ENCODE measurements at regions not wholly inside any gene's neighbourhood (a gene's known extent, or its start where the extent isn't known, plus 50 kb on each side); places are given as distances from the start of the nearest gene placed in this dataset.

DNA sequence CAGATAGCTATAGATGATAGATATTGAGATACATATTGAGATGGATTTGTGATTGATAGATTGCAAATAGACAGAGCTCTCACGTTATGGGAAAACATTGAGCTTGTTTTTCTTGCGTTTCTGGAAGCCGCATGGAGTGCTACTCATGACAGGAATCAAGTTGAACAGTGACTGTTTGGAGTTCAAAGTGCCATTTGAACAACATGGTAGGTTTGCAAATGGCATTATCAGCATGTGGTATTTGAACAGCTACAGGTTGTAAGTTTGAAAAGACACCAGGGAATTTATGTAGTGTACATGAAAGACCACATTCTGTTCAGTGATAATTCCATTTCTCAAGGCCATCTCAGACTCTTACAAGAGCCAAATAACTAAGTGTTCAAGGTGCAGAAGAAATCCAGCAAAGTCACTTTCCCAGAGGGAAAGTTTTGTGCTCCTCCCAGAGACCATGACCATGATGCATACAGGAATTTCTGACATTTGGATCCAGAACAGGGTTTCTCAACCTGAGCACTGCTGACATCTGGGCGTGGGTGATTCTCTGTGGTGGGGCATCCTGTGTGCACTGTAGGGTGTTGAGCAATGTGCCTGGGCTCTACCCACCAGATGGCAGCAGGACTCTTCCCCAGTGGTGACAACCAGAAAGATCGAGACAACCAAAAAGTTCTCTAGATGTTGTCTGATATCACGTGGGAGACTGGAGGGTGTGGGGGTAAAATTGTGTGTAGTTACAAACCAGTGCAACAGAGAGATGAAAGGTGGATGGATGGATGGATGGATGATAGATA, 399.1 kb upstream of the AMELY start:
- peak; percentile 63; the same call in 1 of the 3 replicates for ATAC-seq (ENCODE audit: insufficient read depth, low read depth)
- no peak for TF ChIP-seq EZH2 (IDR thresholded peaks at IDR 0.05; ENCODE audit: borderline replicate concordance, low read depth, low read length, severe bottlenecking)
- TF ChIP-seq CTCF (IDR thresholded peaks at IDR 0.05; ENCODE audit: borderline replicate concordance, extremely low read depth, low read length, poor library complexity, severe bottlenecking), result peak; percentile 31

DNA sequence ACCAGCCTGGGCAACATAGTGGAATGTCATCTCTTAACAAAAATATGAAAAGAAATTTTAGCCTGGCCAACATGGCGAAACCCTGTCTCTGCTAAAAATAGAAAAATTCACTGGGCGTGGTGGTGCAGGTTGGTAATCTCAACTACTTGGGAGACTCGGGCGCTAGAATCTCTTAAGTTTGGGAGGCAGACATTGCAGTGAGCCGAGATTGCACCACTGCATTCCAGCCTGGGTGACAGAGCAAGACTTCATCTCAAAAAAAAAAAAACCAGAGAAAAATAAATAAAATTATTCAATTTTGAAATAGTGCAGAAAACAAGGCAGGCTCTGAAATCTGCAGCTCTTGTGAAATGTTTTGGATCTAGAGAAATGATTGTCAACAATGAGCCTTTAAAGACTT, 397.3 kb upstream of the AMELY start:
- peaks cover 66% of the 10 kb centered on the region for H3K79me2 ChIP-seq (ENCODE audit: insufficient read depth, low read length)

More for the DNA sequence above, 399.1 kb upstream of the AMELY start:
- Histone ChIP-seq H3K27ac (ENCODE audit: low read length) (no peak overlapping the region), H2AFZ (ENCODE audit: low read depth, low read length) (no peak overlapping the region), H3K4me2 (ENCODE audit: insufficient read depth, low read length) (no peak overlapping the region), H3K9ac (ENCODE audit: low read depth, low read length) (no peak overlapping the region), H4K20me1 (ENCODE audit: insufficient read depth, low read length) (peaks cover 11% of the 10 kb centered on the region), H3K27me3 (ENCODE audit: insufficient read depth, low read length, poor library complexity) (no peaks in the 10 kb centered on the region), H3K4me3 (ENCODE audit: low read depth in 1 of 2, low read length in 2 of 2) (no peak overlapping the region), H3K79me2 (ENCODE audit: insufficient read depth, low read length) (peaks cover 73% of the 10 kb centered on the region), H3K9me3 (ENCODE audit: insufficient read depth, low read length, severe bottlenecking) (no peaks in the 10 kb centered on the region), H3K36me3 (ENCODE audit: insufficient read depth, low read length) (peaks cover 34% of the 10 kb centered on the region), H3K4me1 (ENCODE audit: insufficient read depth, low read length) (no peaks in the 10 kb centered on the region)
- peak; percentile 5 for DNase-seq

DNA sequence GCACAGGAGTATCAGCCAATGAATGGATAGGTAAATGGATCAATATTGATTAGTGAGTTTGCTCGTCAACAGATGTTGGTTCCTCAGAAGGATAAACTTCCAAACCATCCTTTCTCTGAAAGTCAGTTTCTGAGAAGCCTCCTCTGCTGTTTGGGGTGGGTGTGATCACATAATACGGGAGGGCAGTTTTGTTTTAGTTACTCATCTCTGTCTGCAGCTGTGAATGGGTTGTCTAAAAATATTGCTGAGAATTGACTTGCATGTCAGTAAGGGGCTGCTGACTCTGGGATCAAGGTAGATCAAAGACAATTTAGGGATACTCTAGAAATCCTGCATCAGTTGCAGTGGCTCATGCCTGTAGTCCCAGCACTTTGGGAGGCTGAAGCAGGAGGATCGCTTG, 390.8 kb upstream of the AMELY start:
- H3K27ac ChIP-seq (ENCODE audit: low read length), result no peak overlapping the region
- no peaks in the 10 kb centered on the region for H3K27me3 ChIP-seq (ENCODE audit: insufficient read depth, low read length, poor library complexity)
- DNase-seq, result no peak
- H3K9ac ChIP-seq (ENCODE audit: low read depth, low read length), result no peak overlapping the region
- peaks cover 63% of the 10 kb centered on the region for H3K79me2 ChIP-seq (ENCODE audit: insufficient read depth, low read length)
- peaks cover 19% of the 10 kb centered on the region for H3K36me3 ChIP-seq (ENCODE audit: insufficient read depth, low read length)
- H3K4me3 ChIP-seq (ENCODE audit: low read depth in 1 of 2, low read length in 2 of 2), result no peak overlapping the region
- TF ChIP-seq EZH2 (IDR thresholded peaks at IDR 0.05; ENCODE audit: borderline replicate concordance, low read depth, low read length, severe bottlenecking), result no peak
- TF ChIP-seq CTCF (IDR thresholded peaks at IDR 0.05; ENCODE audit: borderline replicate concordance, extremely low read depth, low read length, poor library complexity, severe bottlenecking), result no peak
- H3K4me1 ChIP-seq (ENCODE audit: insufficient read depth, low read length), result no peaks in the 10 kb centered on the region
- H3K4me2 ChIP-seq (ENCODE audit: insufficient read depth, low read length), result no peak overlapping the region
- H4K20me1 ChIP-seq (ENCODE audit: insufficient read depth, low read length), result peaks cover 3% of the 10 kb centered on the region; the same call in 1 of the 2 replicates
- no peak for ATAC-seq (ENCODE audit: insufficient read depth, low read depth)
- H3K9me3 ChIP-seq (ENCODE audit: insufficient read depth, low read length, severe bottlenecking), result no peaks in the 10 kb centered on the region
- H2AFZ ChIP-seq (ENCODE audit: low read depth, low read length), result no peak overlapping the region

More for the DNA sequence above, 397.3 kb upstream of the AMELY start:
- no peak for TF ChIP-seq CTCF (IDR thresholded peaks at IDR 0.05; ENCODE audit: borderline replicate concordance, extremely low read depth, low read length, poor library complexity, severe bottlenecking)
- TF ChIP-seq EZH2 (IDR thresholded peaks at IDR 0.05; ENCODE audit: borderline replicate concordance, low read depth, low read length, severe bottlenecking), result no peak
- Histone ChIP-seq H3K9ac (ENCODE audit: low read depth, low read length) (no peak overlapping the region), H3K9me3 (ENCODE audit: insufficient read depth, low read length, severe bottlenecking) (no peaks in the 10 kb centered on the region), H2AFZ (ENCODE audit: low read depth, low read length) (no peak overlapping the region), H3K27me3 (ENCODE audit: insufficient read depth, low read length, poor library complexity) (no peaks in the 10 kb centered on the region), H3K4me2 (ENCODE audit: insufficient read depth, low read length) (no peak overlapping the region), H4K20me1 (ENCODE audit: insufficient read depth, low read length) (peaks cover 11% of the 10 kb centered on the region), H3K4me1 (ENCODE audit: insufficient read depth, low read length) (no peaks in the 10 kb centered on the region), H3K4me3 (ENCODE audit: low read depth in 1 of 2, low read length in 2 of 2) (no peak overlapping the region), H3K36me3 (ENCODE audit: insufficient read depth, low read length) (peaks cover 49% of the 10 kb centered on the region), H3K27ac (ENCODE audit: low read length) (no peak overlapping the region)
- DNase-seq, result no peak
- ATAC-seq (ENCODE audit: insufficient read depth, low read depth), result no peak
